ENCODE measurements at regions not wholly inside any gene's neighbourhood (a gene's known extent, or its start where the extent isn't known, plus 50 kb on each side); places are given as distances from the start of the nearest gene placed in this dataset.
"Not testable (repeated sequence)": the region's sequence is repeated elsewhere in the genome, so short reads cannot be mapped to it uniquely, and the experiment has no call there.

- Histone ChIP-seq H3K27me3 (no peaks in the 10 kb centered on the region), H3K36me3 (no peaks in the 10 kb centered on the region), H3K4me3 (no peak overlapping the region), H3K9me3 (no peaks in the 10 kb centered on the region), H3K4me1 (no peaks in the 10 kb centered on the region), H3K27ac (no peak overlapping the region)
- DNase-seq (no peak), ATAC-seq (no peak)
- TF ChIP-seq POLR2A (IDR thresholded peaks at IDR 0.05) = no peak
- TF ChIP-seq CTCF (IDR thresholded peaks at IDR 0.05 in 4 of 5, conservative IDR thresholded peaks at IDR 0.05 in 1 of 5) = no peak
- in situ Hi-C loops (cut with MboI; ENCODE audit: low sequenced_read_pairs in 4 of 4) (no loop called here), intact Hi-C loops (cut with DNase I; ENCODE audit: low total_unique reads) (no loop called here)
Observed at GRCh38 chr6:8857160-8857559, 421.8 kb upstream of the SLC35B3 start.

- no peak for ATAC-seq
- TF ChIP-seq POLR2A (IDR thresholded peaks at IDR 0.05) = no peak
- TF ChIP-seq CTCF (IDR thresholded peaks at IDR 0.05 in 4 of 5, conservative IDR thresholded peaks at IDR 0.05 in 1 of 5) = no peak
- intact Hi-C loops (cut with DNase I; ENCODE audit: low total_unique reads) = no loop called here
Observed at GRCh38 chr6:8855411-8855810, 420.1 kb upstream of the SLC35B3 start.

GRCh38 chr6:8852332-8852731, 417.0 kb upstream of the SLC35B3 start:
- no peak overlapping the region for H3K4me3 ChIP-seq
- ATAC-seq = no peak
- DNase-seq = no peak
- no peak for TF ChIP-seq CTCF (IDR thresholded peaks at IDR 0.05 in 4 of 5, conservative IDR thresholded peaks at IDR 0.05 in 1 of 5)
- no peak for TF ChIP-seq POLR2A (IDR thresholded peaks at IDR 0.05)
- no peaks in the 10 kb centered on the region for H3K9me3 ChIP-seq
- intact Hi-C loops (cut with DNase I; ENCODE audit: low total_unique reads) (no loop called here), in situ Hi-C loops (cut with MboI; ENCODE audit: low sequenced_read_pairs in 4 of 4) (no loop called here)
- no peaks in the 10 kb centered on the region for H3K36me3 ChIP-seq
- H3K27me3 ChIP-seq = no peaks in the 10 kb centered on the region
- H3K27ac ChIP-seq = no peak overlapping the region
- H3K4me1 ChIP-seq = no peaks in the 10 kb centered on the region

More at GRCh38 chr6:8855411-8855810, 420.1 kb upstream of the SLC35B3 start:
- H3K4me1 ChIP-seq = no peaks in the 10 kb centered on the region
- H3K9me3 ChIP-seq = no peaks in the 10 kb centered on the region
- no peak overlapping the region for H3K27ac ChIP-seq
- H3K4me3 ChIP-seq = no peak overlapping the region
- DNase-seq = no peak
- in situ Hi-C loops (cut with MboI; ENCODE audit: low sequenced_read_pairs in 4 of 4) = no loop called here
- H3K36me3 ChIP-seq = no peaks in the 10 kb centered on the region
- H3K27me3 ChIP-seq = no peaks in the 10 kb centered on the region

- DNase-seq, H3K36me3 ChIP-seq: not testable (repeated sequence)
Observed at GRCh38 chr6:8846680-8847079, 411.3 kb upstream of the SLC35B3 start.

GRCh38 chr6:8845690-8846089, 410.3 kb upstream of the SLC35B3 start:
- no peak overlapping the region for H3K4me3 ChIP-seq
- in situ Hi-C loops (cut with MboI; ENCODE audit: low sequenced_read_pairs in 4 of 4) = no loop called here
- no peaks in the 10 kb centered on the region for H3K4me1 ChIP-seq
- H3K9me3 ChIP-seq = no peaks in the 10 kb centered on the region
- ATAC-seq (no peak), DNase-seq (no peak)
- no peak for TF ChIP-seq POLR2A (IDR thresholded peaks at IDR 0.05)
- TF ChIP-seq CTCF (IDR thresholded peaks at IDR 0.05 in 4 of 5, conservative IDR thresholded peaks at IDR 0.05 in 1 of 5) = no peak
- H3K27ac ChIP-seq = no peak overlapping the region
- intact Hi-C loops (cut with DNase I; ENCODE audit: low total_unique reads) = no loop called here
- H3K27me3 ChIP-seq = no peaks in the 10 kb centered on the region
- H3K36me3 ChIP-seq = no peaks in the 10 kb centered on the region

More at GRCh38 chr6:8846680-8847079, 411.3 kb upstream of the SLC35B3 start:
- ATAC-seq; in situ Hi-C loops (cut with MboI; ENCODE audit: low sequenced_read_pairs in 4 of 4); H3K4me1 ChIP-seq; H3K9me3 ChIP-seq; H3K4me3 ChIP-seq; intact Hi-C loops (cut with DNase I; ENCODE audit: low total_unique reads); H3K27me3 ChIP-seq; H3K27ac ChIP-seq: not testable (repeated sequence)

All from gastrocnemius medialis (tissue), 4 donors.